ENCODE measurements at regions not wholly inside any gene's neighbourhood (a gene's known extent, or its start where the extent isn't known, plus 50 kb on each side); places are given as distances from the start of the nearest gene placed in this dataset.

DNA sequence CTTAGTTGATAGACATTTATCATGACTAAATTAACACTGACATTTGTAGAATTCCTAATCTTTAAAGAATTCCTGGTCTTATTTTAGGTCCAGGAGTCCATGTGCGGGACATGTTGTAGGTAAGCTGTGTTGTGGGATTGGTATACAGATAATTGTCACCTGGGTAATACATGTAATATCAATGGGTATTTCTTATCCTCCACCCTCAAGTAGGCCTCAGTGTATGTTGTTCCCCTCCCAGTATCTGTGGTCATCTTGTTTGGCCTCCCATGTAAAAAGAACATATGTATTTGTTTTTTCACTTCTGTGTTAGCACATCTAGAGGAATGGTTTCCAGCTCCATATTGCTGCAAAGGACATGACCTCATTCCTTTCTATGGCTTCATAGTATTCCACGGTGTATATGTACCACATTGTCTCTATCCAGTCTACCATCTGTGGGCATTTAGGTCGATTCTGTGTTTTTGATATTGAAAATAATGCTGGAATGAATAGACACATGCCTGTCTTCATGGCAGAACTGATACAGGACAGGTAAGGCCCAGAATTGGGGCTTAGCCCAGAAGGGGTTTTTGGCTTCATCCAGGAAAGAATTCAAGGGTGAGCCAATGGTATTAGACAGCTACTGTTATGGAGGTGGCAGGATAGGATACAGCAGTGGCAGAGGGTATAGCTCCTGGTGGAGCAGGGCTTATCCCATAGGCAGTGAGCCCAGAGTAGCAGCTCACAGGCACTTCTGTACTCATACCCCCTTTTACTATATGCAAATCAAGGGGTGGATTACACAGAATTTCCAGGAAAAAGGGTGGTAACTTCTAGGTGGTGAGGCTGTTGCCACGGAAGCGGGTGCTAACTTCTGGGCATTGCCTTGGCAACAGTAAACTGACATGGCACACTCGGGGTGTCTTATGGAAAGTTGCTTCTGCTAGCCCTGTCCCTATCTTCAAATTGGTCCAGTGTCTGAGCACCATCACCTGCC lies 66.1 kb upstream of the WDR1 start:
- TF ChIP-seq MAX (IDR thresholded peaks at IDR 0.05) (no peak), JUND (IDR thresholded peaks at IDR 0.05) (no peak), REST (IDR thresholded peaks at IDR 0.05; ENCODE audit: low read depth) (no peak), ZBTB33 (IDR thresholded peaks at IDR 0.05; ENCODE audit: extremely low read depth, insufficient replicate concordance, low read length) (no peak), POLR2AphosphoS5 (IDR thresholded peaks at IDR 0.05; ENCODE audit: low read depth, low read length) (no peak), POLR2A (IDR thresholded peaks at IDR 0.05; ENCODE audit: borderline replicate concordance, extremely low read depth, insufficient read depth, insufficient read length) (no peak), TCF7L2 (IDR thresholded peaks at IDR 0.05; ENCODE audit: borderline replicate concordance, extremely low read depth, insufficient read depth, insufficient read length) (no peak), EZH2 (IDR thresholded peaks at IDR 0.05) (no peak), ELF1 (IDR thresholded peaks at IDR 0.05; ENCODE audit: borderline replicate concordance, low read depth) (no peak), CTCF (IDR thresholded peaks at IDR 0.05 in 2 of 3, conservative IDR thresholded peaks at IDR 0.05 in 1 of 3; ENCODE audit: borderline replicate concordance in 1 of 3, insufficient read depth in 1 of 3, low read depth in 2 of 3, low read length in 2 of 3) (no peak), SRF (IDR thresholded peaks at IDR 0.05; ENCODE audit: low read depth) (no peak), YY1 (IDR thresholded peaks at IDR 0.05; ENCODE audit: extremely low read depth, insufficient replicate concordance, low read depth, low read length) (no peak), CBX3 (IDR thresholded peaks at IDR 0.05; ENCODE audit: low read depth) (no peak), ZFX (IDR thresholded peaks at IDR 0.05) (no peak), ZNF274 (IDR thresholded peaks at IDR 0.05; ENCODE audit: low read depth, low read length) (no peak), RAD21 (IDR thresholded peaks at IDR 0.05; ENCODE audit: low read depth) (no peak), SP1 (IDR thresholded peaks at IDR 0.05; ENCODE audit: low read depth) (no peak), EZH2phosphoT487 (IDR thresholded peaks at IDR 0.05; ENCODE audit: borderline replicate concordance) (no peak)
- TF ChIP-seq, protein P1, sequence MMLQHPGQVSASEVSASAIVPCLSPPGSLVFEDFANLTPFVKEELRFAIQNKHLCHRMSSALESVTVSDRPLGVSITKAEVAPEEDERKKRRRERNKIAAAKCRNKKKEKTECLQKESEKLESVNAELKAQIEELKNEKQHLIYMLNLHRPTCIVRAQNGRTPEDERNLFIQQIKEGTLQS (IDR thresholded peaks at IDR 0.05) = no peak
- Histone ChIP-seq H4K20me1 (ENCODE audit: insufficient read depth) (no peaks in the 10 kb centered on the region), H3K4me1 (ENCODE audit: control insufficient read depth in 1 of 2, insufficient read depth in 2 of 2, low read length in 2 of 2) (no peaks in the 10 kb centered on the region), H3K9me2 (ENCODE audit: insufficient read depth) (no peaks in the 10 kb centered on the region), H3K79me2 (ENCODE audit: insufficient read depth, low read length) (no peaks in the 10 kb centered on the region), H3K4me3 (replicated peaks in 1 of 2; ENCODE audit: low read depth in 1 of 2, low read length in 2 of 2) (no peak overlapping the region), H2AFZ (ENCODE audit: low read depth, low read length, poor library complexity, severe bottlenecking) (no peak overlapping the region), H3K36me3 (ENCODE audit: control insufficient read depth in 1 of 2, insufficient read depth in 2 of 2, low read length in 2 of 2) (no peaks in the 10 kb centered on the region), H3K9me3 (ENCODE audit: control insufficient read depth in 1 of 2, insufficient read depth in 1 of 2, low read depth in 1 of 2, low read length in 2 of 2) (no peaks in the 10 kb centered on the region), H3K27me3 (ENCODE audit: insufficient read depth, low read length) (peaks cover 7% of the 10 kb centered on the region; the same call in 1 of the 2 replicates), H3K4me2 (ENCODE audit: low read length) (no peak overlapping the region), H3K9ac (ENCODE audit: low read length) (no peak overlapping the region), H3K27ac (ENCODE audit: low read depth, low read length) (no peak overlapping the region)
- no peak for ATAC-seq
- BruUV-seq (replicated peaks) = no TSS peak
- ChIA-PET CTCF (no interaction called here), RAD21 (ENCODE audit: low non-redundant PET in 1 of 2, low total read pairs in 2 of 2, uncharacterized antibody in 2 of 2, unreplicated experiment in 2 of 2) (no interaction called here), POLR2A (no interaction called here)
- intact Hi-C loops (cut with micrococcal nuclease) = no loop called here
- no peak for DNase-seq (ENCODE audit: low read depth, low spot score)

All from HCT116 (cell line).